CD4-positive, alpha-beta T cell (primary cell): ENCODE measurements at regions not wholly inside any gene's neighbourhood (a gene's known extent, or its start where the extent isn't known, plus 50 kb on each side); places are given as distances from the start of the nearest gene placed in this dataset.

Experiments used
- ATAC-seq: fragments of 200-7000 bp; cut with Tn5 transposase; one replicate; pipeline ENCODE4 v1.10.0; 2022; ENCODE audit warnings: mild to moderate bottlenecking; ENCODE audit not compliant: poor library complexity
- CTCF ChIA-PET: fragments of 350-600 bp; sonication (Branson Sonifier 250); formaldehyde crosslinking; loops from one replicate; lab custom pipeline; 2021; ENCODE audit warnings: antibody characterized with exemption, inconsistent platforms; lab: Charles Lee
- POLR2A ChIA-PET: fragments of 350-600 bp; sonication (Branson Sonifier 250); formaldehyde crosslinking; loops from one replicate; lab custom pipeline; 2021; ENCODE audit warnings: antibody characterized with exemption, inconsistent platforms; lab: Charles Lee
- DNase-seq, 14 experiments: peaks; one replicate each; pipeline ENCODE4 v3.0.0-alpha.2; 2013 to 2020; ENCODE audit warnings: mixed read lengths in 2 of 14
- H3K27ac ChIP-seq, 2 donors: one replicate each; pipeline versions ENCODE4 v1.5.1 to v1.7.0; 2013; ENCODE audit warnings: low read length in 2 of 2, low read depth in 1 of 2, mild to moderate bottlenecking in 1 of 2
- H3K27me3 ChIP-seq, 2 experiments: 1 replicate in 1 of 2; 2 replicates in 1 of 2; pipeline versions ENCODE4 v1.6.1 to v1.7.0; 2013; ENCODE audit warnings: low read length in 2 of 2, control low read depth in 1 of 2, mild to moderate bottlenecking in 1 of 2, moderate library complexity in 1 of 2; ENCODE audit not compliant: insufficient read depth in 2 of 2, control insufficient read depth in 1 of 2
- H3K36me3 ChIP-seq: one replicate; pipeline ENCODE4 v1.6.1; 2013; ENCODE audit warnings: low read length, control low read depth; ENCODE audit not compliant: insufficient read depth
- H3K4me1 ChIP-seq: one replicate; pipeline ENCODE4 v1.6.1; 2013; ENCODE audit warnings: low read length, control low read depth; ENCODE audit not compliant: insufficient read depth
- H3K4me3 ChIP-seq: one replicate; pipeline ENCODE4 v1.5.1; 2013; ENCODE audit warnings: mild to moderate bottlenecking, low read length, moderate library complexity
- H3K9me3 ChIP-seq, 2 experiments: 1 replicate in 1 of 2; 2 replicates in 1 of 2; pipeline versions ENCODE4 v1.6.1 to v1.7.0; 2013; ENCODE audit warnings: low read length in 2 of 2, mild to moderate bottlenecking in 2 of 2, control low read depth in 1 of 2, moderate library complexity in 1 of 2; ENCODE audit not compliant: control insufficient read depth in 1 of 2, insufficient read depth in 1 of 2
- H3K27ac Mint-ChIP-seq: one replicate; pipeline ENCODE4 v1.8.0; 2020; ENCODE audit warnings: mixed read lengths
- H3K27me3 Mint-ChIP-seq: one replicate; pipeline ENCODE4 v1.8.0; 2021; ENCODE audit warnings: mixed read lengths
- H3K36me3 Mint-ChIP-seq: one replicate; pipeline ENCODE4 v1.8.0; 2021; ENCODE audit warnings: low read depth, mixed read lengths
- H3K4me1 Mint-ChIP-seq: one replicate; pipeline ENCODE4 v1.8.0; 2021; ENCODE audit warnings: low read depth, mixed read lengths
- H3K4me3 Mint-ChIP-seq: one replicate; pipeline ENCODE4 v1.8.0; 2020; ENCODE audit warnings: mild to moderate bottlenecking, mixed read lengths
- H3K9me3 Mint-ChIP-seq: one replicate; pipeline ENCODE4 v1.8.0; 2020; ENCODE audit warnings: mixed read lengths
- intact Hi-C, 2 experiments: fragments of 100-400 bp; cut with DNase I in 1 of 2; cut with micrococcal nuclease in 1 of 2; formaldehyde crosslinking; loops; one replicate each; pipeline versions ENCODE4 v1.15.1 to v1.9.0; 2023 to 2025; cut with DNase I, micrococcal nuclease
- TF ChIP-seq, protein P1 (sequence below): fragments of 200-600 bp; IDR thresholded peaks from one replicate; pipeline ENCODE4 v1.8.0; 2022; ENCODE audit warnings: antibody characterized with exemption, mild to moderate bottlenecking

- Mint-ChIP-seq H3K4me3 (no peak overlapping the region), H3K9me3 (no peaks in the 10 kb centered on the region), H3K4me1 (no peaks in the 10 kb centered on the region), H3K27ac (no peak overlapping the region), H3K36me3 (no peaks in the 10 kb centered on the region), H3K27me3 (peaks cover 5% of the 10 kb centered on the region)
- Histone ChIP-seq H3K27ac (no peak overlapping the region), H3K4me3 (no peak overlapping the region), H3K4me1 (no peaks in the 10 kb centered on the region), H3K9me3 (peaks cover 0 to 6% of the 10 kb centered on the region in 2 experiments), H3K36me3 (no peaks in the 10 kb centered on the region), H3K27me3 (no peaks in the 10 kb centered on the region)
- ChIA-PET POLR2A (no interaction called here), CTCF (no interaction called here)
- ATAC-seq (no peak), DNase-seq (no peak)
- intact Hi-C loops, result no loop called here
- TF ChIP-seq, protein P1, sequence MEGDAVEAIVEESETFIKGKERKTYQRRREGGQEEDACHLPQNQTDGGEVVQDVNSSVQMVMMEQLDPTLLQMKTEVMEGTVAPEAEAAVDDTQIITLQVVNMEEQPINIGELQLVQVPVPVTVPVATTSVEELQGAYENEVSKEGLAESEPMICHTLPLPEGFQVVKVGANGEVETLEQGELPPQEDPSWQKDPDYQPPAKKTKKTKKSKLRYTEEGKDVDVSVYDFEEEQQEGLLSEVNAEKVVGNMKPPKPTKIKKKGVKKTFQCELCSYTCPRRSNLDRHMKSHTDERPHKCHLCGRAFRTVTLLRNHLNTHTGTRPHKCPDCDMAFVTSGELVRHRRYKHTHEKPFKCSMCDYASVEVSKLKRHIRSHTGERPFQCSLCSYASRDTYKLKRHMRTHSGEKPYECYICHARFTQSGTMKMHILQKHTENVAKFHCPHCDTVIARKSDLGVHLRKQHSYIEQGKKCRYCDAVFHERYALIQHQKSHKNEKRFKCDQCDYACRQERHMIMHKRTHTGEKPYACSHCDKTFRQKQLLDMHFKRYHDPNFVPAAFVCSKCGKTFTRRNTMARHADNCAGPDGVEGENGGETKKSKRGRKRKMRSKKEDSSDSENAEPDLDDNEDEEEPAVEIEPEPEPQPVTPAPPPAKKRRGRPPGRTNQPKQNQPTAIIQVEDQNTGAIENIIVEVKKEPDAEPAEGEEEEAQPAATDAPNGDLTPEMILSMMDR, result no peak
These were observed 142.2 kb downstream of the ABCA8 start for GRCh38 chr17:68812876-68813584.

GRCh38 chr17:68809148-68809547, 146.0 kb downstream of the ABCA8 start:
- CTCF ChIA-PET, result no interaction called here
- intact Hi-C loops, result no loop called here

GRCh38 chr17:68807998-68808772, 147.0 kb downstream of the ABCA8 start:
- no peak overlapping the region for H3K27ac Mint-ChIP-seq
- no peaks in the 10 kb centered on the region for H3K27me3 Mint-ChIP-seq
- TF ChIP-seq, protein P1, result no peak
- H3K4me1 ChIP-seq, result no peaks in the 10 kb centered on the region
- H3K36me3 ChIP-seq, result no peaks in the 10 kb centered on the region
- H3K4me1 Mint-ChIP-seq, result no peaks in the 10 kb centered on the region
- no peaks in the 10 kb centered on the region for H3K9me3 Mint-ChIP-seq
- no peak overlapping the region for H3K4me3 ChIP-seq
- H3K27me3 ChIP-seq, result no peaks in the 10 kb centered on the region
- no peak overlapping the region for H3K4me3 Mint-ChIP-seq
- POLR2A ChIA-PET, result interaction anchor here (0.7 kb wide), 1 partner anchor 38 kb away, joined by 3 read pairs; no protein-coding TSS in a partner anchor
- H3K9me3 ChIP-seq, result peaks cover 4 to 6% of the 10 kb centered on the region in 2 experiments
- no peak overlapping the region for H3K27ac ChIP-seq
- no peak for DNase-seq
- H3K36me3 Mint-ChIP-seq, result no peaks in the 10 kb centered on the region
- CTCF ChIA-PET, result interaction anchor here (0.7 kb wide), 1 partner anchor 10 kb away, joined by 4 read pairs; no protein-coding TSS in a partner anchor
- intact Hi-C loops, result no loop called here
- no peak for ATAC-seq

More at GRCh38 chr17:68809148-68809547, 146.0 kb downstream of the ABCA8 start:
- Histone ChIP-seq H3K27me3 (no peaks in the 10 kb centered on the region), H3K4me3 (no peak overlapping the region), H3K27ac (no peak overlapping the region), H3K9me3 (peaks cover 4 to 6% of the 10 kb centered on the region in 2 experiments), H3K4me1 (no peaks in the 10 kb centered on the region), H3K36me3 (no peaks in the 10 kb centered on the region)
- no peak for ATAC-seq
- H3K4me3 Mint-ChIP-seq, result no peak overlapping the region
- H3K27ac Mint-ChIP-seq, result no peak overlapping the region
- no peaks in the 10 kb centered on the region for H3K4me1 Mint-ChIP-seq
- H3K9me3 Mint-ChIP-seq, result no peaks in the 10 kb centered on the region
- TF ChIP-seq, protein P1, result no peak
- H3K36me3 Mint-ChIP-seq, result no peaks in the 10 kb centered on the region
- DNase-seq, result no peak
- POLR2A ChIA-PET, result no interaction called here
- H3K27me3 Mint-ChIP-seq, result no peaks in the 10 kb centered on the region
